Brain microvascular endothelial cell (primary cell): ENCODE measurements at regions not wholly inside any gene's neighbourhood (a gene's known extent, or its start where the extent isn't known, plus 50 kb on each side); places are given as distances from the start of the nearest gene placed in this dataset.

Source experiments
- DNase-seq: peaks from one replicate; pipeline ENCODE4 v3.0.0-alpha.2; 2020
- H3K27ac ChIP-seq: fragments of 250-450 bp; sonication (Bioruptor Pico); 2 replicates; pipeline ENCODE4 v1.5.1; 2020; ENCODE audit warnings: mild to moderate bottlenecking, moderate library complexity
- H3K27me3 ChIP-seq: fragments of 250-450 bp; sonication (Bioruptor Pico); replicated peaks from 2 replicates; pipeline ENCODE4 v1.5.1; 2020; ENCODE audit warnings: mild to moderate bottlenecking
- H3K36me3 ChIP-seq: fragments of 250-450 bp; sonication (Bioruptor Pico); replicated peaks from 2 replicates; pipeline ENCODE4 v1.5.1; 2020; ENCODE audit warnings: mild to moderate bottlenecking
- H3K4me3 ChIP-seq: 2 replicates; pipeline ENCODE4 v1.5.1; 2011; ENCODE audit warnings: low read depth, mild to moderate bottlenecking, control low read depth, low read length, moderate library complexity
- in situ Hi-C: cut with HindIII; loops from 2 replicates; pipeline ENCODE4 v1.10.0; 2017; ENCODE audit warnings: low sequenced_read_pairs, low pct_ligation_motif_present
- TF ChIP-seq, protein P1 (sequence below): IDR thresholded peaks from 2 replicates; pipeline ENCODE4 v1.5.1; 2011; ENCODE audit warnings: low read depth, mild to moderate bottlenecking, moderate library complexity, low read length, control low read depth, inconsistent platforms; ENCODE audit errors: missing control alignments

DNA sequence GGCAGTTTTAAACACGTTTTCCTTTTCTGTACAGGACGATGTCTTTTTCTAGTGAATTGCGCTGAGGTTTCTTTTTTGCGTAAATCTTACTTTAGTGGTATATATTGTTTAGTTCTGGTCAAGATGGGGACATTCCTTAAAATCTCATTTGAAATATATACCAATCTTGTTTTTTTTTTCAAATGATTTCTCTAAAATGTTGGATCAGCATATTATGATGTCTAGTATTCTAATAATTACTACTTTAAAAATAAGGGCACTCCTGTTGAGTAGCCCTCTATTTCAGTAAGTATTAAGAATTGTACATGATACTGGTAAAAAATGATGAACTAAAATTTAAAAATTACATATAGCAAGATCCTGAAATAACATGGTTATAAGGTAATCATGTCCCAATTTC is 224.1 kb upstream of the ARHGAP24 start:
- Histone ChIP-seq H3K27ac (no peak overlapping the region), H3K36me3 (no peaks in the 10 kb centered on the region), H3K27me3 (no peaks in the 10 kb centered on the region), H3K4me3 (no peak overlapping the region)
- in situ Hi-C loops, result no loop called here
- TF ChIP-seq, protein P1, sequence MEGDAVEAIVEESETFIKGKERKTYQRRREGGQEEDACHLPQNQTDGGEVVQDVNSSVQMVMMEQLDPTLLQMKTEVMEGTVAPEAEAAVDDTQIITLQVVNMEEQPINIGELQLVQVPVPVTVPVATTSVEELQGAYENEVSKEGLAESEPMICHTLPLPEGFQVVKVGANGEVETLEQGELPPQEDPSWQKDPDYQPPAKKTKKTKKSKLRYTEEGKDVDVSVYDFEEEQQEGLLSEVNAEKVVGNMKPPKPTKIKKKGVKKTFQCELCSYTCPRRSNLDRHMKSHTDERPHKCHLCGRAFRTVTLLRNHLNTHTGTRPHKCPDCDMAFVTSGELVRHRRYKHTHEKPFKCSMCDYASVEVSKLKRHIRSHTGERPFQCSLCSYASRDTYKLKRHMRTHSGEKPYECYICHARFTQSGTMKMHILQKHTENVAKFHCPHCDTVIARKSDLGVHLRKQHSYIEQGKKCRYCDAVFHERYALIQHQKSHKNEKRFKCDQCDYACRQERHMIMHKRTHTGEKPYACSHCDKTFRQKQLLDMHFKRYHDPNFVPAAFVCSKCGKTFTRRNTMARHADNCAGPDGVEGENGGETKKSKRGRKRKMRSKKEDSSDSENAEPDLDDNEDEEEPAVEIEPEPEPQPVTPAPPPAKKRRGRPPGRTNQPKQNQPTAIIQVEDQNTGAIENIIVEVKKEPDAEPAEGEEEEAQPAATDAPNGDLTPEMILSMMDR, result no peak
- no peak for DNase-seq

DNA sequence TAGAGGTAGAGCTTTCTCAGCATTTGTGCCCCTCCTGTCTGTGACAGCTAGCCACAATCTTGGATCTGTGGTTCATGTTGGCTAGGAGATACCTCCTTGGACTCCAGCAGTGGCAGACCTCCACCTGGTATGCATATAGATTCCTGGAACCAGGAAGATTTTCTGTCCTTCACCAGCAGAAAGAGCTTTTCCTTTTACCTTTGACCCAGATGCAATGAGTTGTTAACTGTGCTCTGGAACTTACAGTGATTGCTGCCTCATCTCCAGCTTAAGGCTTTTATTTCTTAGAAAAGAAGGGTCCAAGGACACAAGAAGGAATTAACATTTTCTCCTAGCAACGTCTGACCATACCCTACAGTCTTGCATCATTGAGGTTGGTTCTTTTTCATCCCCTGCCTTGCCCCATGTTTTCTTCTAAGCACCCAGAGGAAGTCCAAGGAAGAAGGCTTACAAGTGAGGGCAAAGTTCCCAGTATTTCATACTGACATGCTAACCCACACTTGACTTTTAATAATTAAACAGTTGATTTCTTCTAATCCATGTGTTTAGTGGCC is 217.1 kb upstream of the ARHGAP24 start:
- H3K4me3 ChIP-seq, result no peak overlapping the region
- no peak overlapping the region for H3K27ac ChIP-seq
- H3K36me3 ChIP-seq, result no peaks in the 10 kb centered on the region
- TF ChIP-seq, protein P1, result no peak
- DNase-seq, result no peak
- no peaks in the 10 kb centered on the region for H3K27me3 ChIP-seq
- in situ Hi-C loops, result no loop called here

DNA sequence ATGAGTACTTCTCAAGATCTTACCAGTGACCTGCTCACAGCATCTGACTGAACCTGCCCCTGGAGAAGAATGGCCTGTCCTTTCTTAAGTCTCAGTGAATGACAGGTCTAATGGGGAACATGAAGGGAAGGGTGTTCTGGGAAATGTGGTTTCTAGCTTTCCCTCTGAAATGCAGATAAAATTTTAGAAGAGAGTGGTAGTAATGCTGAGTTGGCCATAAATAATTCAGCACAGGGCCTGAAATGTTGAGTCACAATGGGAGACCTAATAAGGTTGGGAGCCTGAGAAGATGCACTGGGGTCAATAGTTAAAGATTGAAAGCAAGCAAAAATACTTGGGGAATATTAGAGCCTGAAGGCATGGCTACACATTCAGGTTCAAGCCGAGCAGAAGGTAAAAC is 214.9 kb upstream of the ARHGAP24 start:
- no peak for DNase-seq
- in situ Hi-C loops, result no loop called here
- TF ChIP-seq, protein P1, result no peak
- no peaks in the 10 kb centered on the region for H3K27me3 ChIP-seq
- no peak overlapping the region for H3K4me3 ChIP-seq
- H3K36me3 ChIP-seq, result no peaks in the 10 kb centered on the region
- no peak overlapping the region for H3K27ac ChIP-seq

DNA sequence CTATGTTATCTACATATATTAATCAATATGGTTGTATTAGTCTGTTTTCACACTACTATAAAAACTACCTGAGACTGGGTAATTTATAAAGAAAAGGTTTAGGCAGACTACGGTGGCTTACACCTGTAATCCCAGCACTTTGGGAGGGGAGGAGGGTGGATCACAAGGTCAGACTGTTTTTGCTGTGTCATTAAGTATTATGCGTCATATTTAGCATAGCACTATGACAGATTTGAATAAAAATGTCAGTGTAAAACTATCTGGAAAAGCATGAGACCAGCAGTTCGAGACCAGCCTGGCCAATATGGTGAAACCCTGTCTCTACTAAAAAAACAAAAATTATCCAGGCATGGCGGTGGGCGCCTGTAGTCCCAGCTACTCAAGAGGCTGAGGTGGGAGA is 209.7 kb upstream of the ARHGAP24 start:
- no peaks in the 10 kb centered on the region for H3K36me3 ChIP-seq
- in situ Hi-C loops, result no loop called here
- no peak for DNase-seq
- H3K27me3 ChIP-seq, result no peaks in the 10 kb centered on the region
- no peak overlapping the region for H3K27ac ChIP-seq
- TF ChIP-seq, protein P1, result no peak
- H3K4me3 ChIP-seq, result no peak overlapping the region

DNA sequence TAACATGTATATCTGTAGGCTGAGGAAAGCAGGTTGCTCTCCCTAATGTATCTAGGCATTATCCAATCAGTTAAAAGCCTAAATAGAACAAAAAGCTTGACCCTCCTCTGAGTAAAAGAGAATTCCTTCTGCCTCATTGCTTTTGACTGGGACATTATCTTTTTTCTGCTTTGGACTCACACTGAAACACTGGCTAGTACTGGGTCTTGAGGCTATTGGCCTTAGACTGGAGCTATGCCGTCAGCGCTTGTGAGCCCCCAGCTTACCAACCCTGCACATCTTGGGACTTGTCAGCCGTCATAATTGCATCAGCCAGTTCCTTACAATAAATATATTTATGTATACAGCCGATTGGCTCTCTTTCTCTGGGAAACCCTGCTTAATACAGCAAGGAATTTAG is 206.8 kb upstream of the ARHGAP24 start:
- in situ Hi-C loops, result no loop called here
- TF ChIP-seq, protein P1, result no peak
- DNase-seq, result no peak
- no peak overlapping the region for H3K27ac ChIP-seq
- no peaks in the 10 kb centered on the region for H3K36me3 ChIP-seq
- H3K4me3 ChIP-seq, result no peak overlapping the region
- H3K27me3 ChIP-seq, result no peaks in the 10 kb centered on the region

DNA sequence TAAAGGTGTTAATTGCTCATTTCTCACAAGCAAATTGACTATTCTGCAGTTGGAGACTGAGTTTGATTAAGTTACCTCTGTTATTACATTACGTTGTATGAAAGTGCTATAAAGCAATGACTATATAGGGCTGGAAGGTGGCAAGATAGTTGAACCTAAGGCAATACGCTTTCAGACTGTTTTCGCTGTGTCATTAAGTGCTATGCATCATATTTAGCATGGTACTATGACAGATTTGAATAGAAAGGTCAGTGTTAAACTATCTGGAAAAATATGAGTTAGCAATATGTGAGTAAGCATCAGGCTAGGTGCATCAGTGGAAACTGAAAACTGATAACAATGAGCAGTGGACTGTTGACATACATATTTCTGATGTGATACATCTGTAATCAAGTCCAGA is 206.0 kb upstream of the ARHGAP24 start:
- TF ChIP-seq, protein P1, result no peak
- DNase-seq, result no peak
- Histone ChIP-seq H3K36me3 (no peaks in the 10 kb centered on the region), H3K27ac (no peak overlapping the region), H3K4me3 (no peak overlapping the region), H3K27me3 (no peaks in the 10 kb centered on the region)
- in situ Hi-C loops, result no loop called here
